Ovary (tissue), 3 donors: ENCODE measurements at regions not wholly inside any gene's neighbourhood (a gene's known extent, or its start where the extent isn't known, plus 50 kb on each side); places are given as distances from the start of the nearest gene placed in this dataset.

Experiments
- POLR2A ChIP-seq: fragments of 450-650 bp; IDR thresholded peaks from one replicate; pipeline ENCODE4 v1.6.1; 2017; ENCODE audit warnings: antibody characterized with exemption, mild to moderate bottlenecking, moderate library complexity
- TF ChIP-seq, protein P1 (sequence below), 3 donors: fragments of 450-650 bp in 2 of 3; fragments of 200-600 bp in 1 of 3; IDR thresholded peaks; one replicate each; pipeline versions ENCODE4 v1.5.1 to v1.8.0; 2016 to 2022; ENCODE audit warnings: antibody characterized with exemption in 3 of 3, mild to moderate bottlenecking in 1 of 3
- donor health status: DM: no; HTN: no; CAD: no.

DNA sequence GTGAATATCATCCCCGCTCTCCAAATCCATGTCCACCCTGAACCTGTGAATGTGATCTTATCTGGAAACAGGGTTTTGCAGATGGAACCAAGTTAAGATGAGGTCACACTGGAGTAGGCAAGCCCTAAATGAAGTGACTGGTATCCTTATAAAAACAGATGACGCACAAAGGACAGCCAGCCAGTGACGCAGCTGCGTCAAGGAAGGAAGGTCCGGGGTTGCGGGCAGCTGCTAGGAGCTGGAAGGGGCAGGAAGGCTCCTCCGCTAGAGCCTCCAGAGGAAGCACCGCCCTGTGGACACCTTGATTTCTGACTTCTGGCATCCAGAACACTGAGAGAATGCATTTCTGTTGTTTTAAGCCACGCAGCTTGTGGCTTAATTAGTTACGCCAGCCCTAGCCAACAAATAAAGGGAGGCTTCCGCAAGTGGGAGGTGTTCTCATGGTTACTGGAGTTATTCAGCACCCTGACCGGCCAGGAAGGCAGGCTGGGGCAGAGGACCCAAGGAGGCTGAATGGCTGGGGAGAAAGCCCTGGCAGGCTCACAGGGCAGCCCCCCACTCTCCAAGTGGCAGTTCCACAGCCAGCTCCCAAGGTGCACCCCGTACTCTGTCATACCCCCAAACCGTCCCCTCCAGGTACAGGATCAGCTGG, 127.6 kb upstream of the NCOR2 start:
- TF ChIP-seq, protein P1, sequence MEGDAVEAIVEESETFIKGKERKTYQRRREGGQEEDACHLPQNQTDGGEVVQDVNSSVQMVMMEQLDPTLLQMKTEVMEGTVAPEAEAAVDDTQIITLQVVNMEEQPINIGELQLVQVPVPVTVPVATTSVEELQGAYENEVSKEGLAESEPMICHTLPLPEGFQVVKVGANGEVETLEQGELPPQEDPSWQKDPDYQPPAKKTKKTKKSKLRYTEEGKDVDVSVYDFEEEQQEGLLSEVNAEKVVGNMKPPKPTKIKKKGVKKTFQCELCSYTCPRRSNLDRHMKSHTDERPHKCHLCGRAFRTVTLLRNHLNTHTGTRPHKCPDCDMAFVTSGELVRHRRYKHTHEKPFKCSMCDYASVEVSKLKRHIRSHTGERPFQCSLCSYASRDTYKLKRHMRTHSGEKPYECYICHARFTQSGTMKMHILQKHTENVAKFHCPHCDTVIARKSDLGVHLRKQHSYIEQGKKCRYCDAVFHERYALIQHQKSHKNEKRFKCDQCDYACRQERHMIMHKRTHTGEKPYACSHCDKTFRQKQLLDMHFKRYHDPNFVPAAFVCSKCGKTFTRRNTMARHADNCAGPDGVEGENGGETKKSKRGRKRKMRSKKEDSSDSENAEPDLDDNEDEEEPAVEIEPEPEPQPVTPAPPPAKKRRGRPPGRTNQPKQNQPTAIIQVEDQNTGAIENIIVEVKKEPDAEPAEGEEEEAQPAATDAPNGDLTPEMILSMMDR (IDR thresholded peaks at IDR 0.05), result no peak
- TF ChIP-seq POLR2A, result no peak
